HCT116 (cell line): ENCODE measurements at regions not wholly inside any gene's neighbourhood (a gene's known extent, or its start where the extent isn't known, plus 50 kb on each side); places are given as distances from the start of the nearest gene placed in this dataset.

ENCODE experiments used
- ATAC-seq: fragments of 200-7000 bp; cut with Tn5 transposase; 2 replicates; pipeline ENCODE4 v1.9.1; 2020; ENCODE audit warnings: mild to moderate bottlenecking, moderate library complexity
- BruUV-seq: library from RNA; stranded (reverse); fragments of 400-500 nt; replicated peaks from 2 replicates; lab custom pipeline; 2021; lab: Mats Ljungman, UMichigan
- CTCF ChIA-PET: fragments of 300-600 bp; sonication (Branson Sonifier 250); formaldehyde crosslinking; loops from one replicate; lab custom pipeline; 2021; ENCODE audit warnings: antibody characterized with exemption; lab: Charles Lee
- POLR2A ChIA-PET: fragments of 300-600, 350-600 bp; sonication (Branson Sonifier 250); formaldehyde crosslinking; loops from one replicate; lab custom pipeline; 2021; ENCODE audit warnings: antibody characterized with exemption; lab: Charles Lee
- RAD21 ChIA-PET, 2 experiments: fragments of 300-600 bp; sonication (Branson Sonifier 250); formaldehyde crosslinking; loops; one replicate each; lab custom pipeline; 2023; ENCODE audit warnings: low total read pairs in 2 of 2; ENCODE audit not compliant: uncharacterized antibody in 2 of 2, unreplicated experiment in 2 of 2, low non-redundant PET in 1 of 2; lab: Charles Lee
- DNase-seq: peaks from one replicate; pipeline ENCODE4 v3.0.0-alpha.2; 2010; ENCODE audit warnings: low read depth, low spot score
- H2AFZ ChIP-seq: fragments of 200-600 bp; shearing (Covaris generic), sonication (generic); 2 replicates; pipeline ENCODE4 v1.6.1; 2017; ENCODE audit warnings: low read depth, mixed run types, mixed read lengths, antibody characterized with exemption, low read length; ENCODE audit not compliant: poor library complexity, severe bottlenecking
- H3K27ac ChIP-seq: 2 replicates; pipeline ENCODE4 v1.5.1; 2012; ENCODE audit warnings: low read depth, low read length
- H3K27me3 ChIP-seq: fragments of 200-600 bp; sonication (generic); 2 replicates; pipeline ENCODE4 v1.6.1; 2016; ENCODE audit warnings: mixed run types, low read length, mixed read lengths; ENCODE audit not compliant: insufficient read depth
- H3K36me3 ChIP-seq, 2 experiments: fragments of 200-500 bp in 1 of 2; fragments of 200-600 bp in 1 of 2; sonication (Bioruptor generic) in 1 of 2; sonication (generic) in 1 of 2; 2 replicates each; pipeline versions ENCODE4 v1.5.1 to v1.6.1; 2014 to 2016; ENCODE audit warnings: low read length in 2 of 2, inconsistent platforms in 1 of 2, mixed read lengths in 1 of 2, mixed run types in 1 of 2; ENCODE audit not compliant: insufficient read depth in 2 of 2, control insufficient read depth in 1 of 2
- H3K4me1 ChIP-seq, 2 experiments: fragments of 200-600 bp in 1 of 2; sonication (generic) in 1 of 2; 2 replicates each; pipeline versions ENCODE4 v1.5.1 to v1.6.1; 2012 to 2017; ENCODE audit warnings: low read length in 2 of 2, inconsistent platforms in 1 of 2, mild to moderate bottlenecking in 1 of 2, mixed read lengths in 1 of 2, mixed run types in 1 of 2, moderate library complexity in 1 of 2; ENCODE audit not compliant: insufficient read depth in 2 of 2, control insufficient read depth in 1 of 2
- H3K4me2 ChIP-seq: fragments of 200-600 bp; sonication (generic); 2 replicates; pipeline ENCODE4 v1.6.1; 2017; ENCODE audit warnings: mixed run types, low read length, mixed read lengths
- H3K4me3 ChIP-seq, 2 experiments: fragments of 200-600 bp in 1 of 2; sonication (generic) in 1 of 2; replicated peaks in 1 of 2; 2 replicates each; pipeline ENCODE4 v1.5.1; 2011 to 2016; ENCODE audit warnings: low read length in 2 of 2, control low read depth in 1 of 2, low read depth in 1 of 2, mild to moderate bottlenecking in 1 of 2, mixed read lengths in 1 of 2, mixed run types in 1 of 2
- H3K79me2 ChIP-seq: fragments of 200-600 bp; sonication (generic); 2 replicates; pipeline ENCODE4 v1.6.1; 2017; ENCODE audit warnings: mild to moderate bottlenecking, mixed run types, low read length, moderate library complexity, mixed read lengths; ENCODE audit not compliant: insufficient read depth
- H3K9ac ChIP-seq: fragments of 200-600 bp; sonication (generic); 2 replicates; pipeline ENCODE4 v1.6.1; 2016; ENCODE audit warnings: low read length, mixed read lengths
- H3K9me2 ChIP-seq: fragments of 200-600 bp; sonication (generic), shearing (Covaris generic); 2 replicates; pipeline ENCODE4 v1.6.1; 2017; ENCODE audit warnings: mixed run types, mild to moderate bottlenecking, moderate library complexity; ENCODE audit not compliant: insufficient read depth
- H3K9me3 ChIP-seq, 2 experiments: fragments of 200-500 bp in 1 of 2; fragments of 200-600 bp in 1 of 2; sonication (Bioruptor generic) in 1 of 2; sonication (generic) in 1 of 2; 2 replicates each; pipeline ENCODE4 v1.6.1; 2014 to 2017; ENCODE audit warnings: low read length in 2 of 2, mixed read lengths in 2 of 2, inconsistent platforms in 1 of 2, low read depth in 1 of 2, mild to moderate bottlenecking in 1 of 2, mixed run types in 1 of 2, moderate library complexity in 1 of 2; ENCODE audit not compliant: control insufficient read depth in 1 of 2, insufficient read depth in 1 of 2
- H4K20me1 ChIP-seq: fragments of 200-600 bp; sonication (generic), shearing (Covaris generic); 2 replicates; pipeline ENCODE4 v1.6.1; 2017; ENCODE audit warnings: mixed run types, mild to moderate bottlenecking, moderate library complexity; ENCODE audit not compliant: insufficient read depth
- CBX3 ChIP-seq: IDR thresholded peaks from 2 replicates; pipeline ENCODE4 v1.6.1; 2012; ENCODE audit warnings: low read depth
- CEBPB ChIP-seq: IDR thresholded peaks from 2 replicates; pipeline ENCODE4 v1.6.1; 2012; ENCODE audit warnings: low read depth
- EGR1 ChIP-seq: IDR thresholded peaks from 2 replicates; pipeline ENCODE4 v1.6.1; 2012; ENCODE audit warnings: low read depth
- ELF1 ChIP-seq: IDR thresholded peaks from 2 replicates; pipeline ENCODE4 v1.6.1; 2012; ENCODE audit warnings: low read depth, borderline replicate concordance
- EZH2phosphoT487 ChIP-seq: fragments of 200-600 bp; IDR thresholded peaks from 2 replicates; pipeline ENCODE4 v1.6.1; 2018; ENCODE audit warnings: antibody characterized with exemption, borderline replicate concordance
- POLR2AphosphoS5 ChIP-seq: IDR thresholded peaks from 2 replicates; pipeline ENCODE4 v1.6.1; 2011; ENCODE audit warnings: mild to moderate bottlenecking, low read depth, low read length, moderate library complexity
- SP1 ChIP-seq: IDR thresholded peaks from 2 replicates; pipeline ENCODE4 v1.6.1; 2012; ENCODE audit warnings: low read depth
- TCF7L2 ChIP-seq: IDR thresholded peaks from 2 replicates; pipeline ENCODE4 v1.7.0; 2011; ENCODE audit warnings: borderline replicate concordance, inconsistent platforms; ENCODE audit not compliant: insufficient read depth, insufficient read length; ENCODE audit errors: extremely low read depth
- ZNF274 ChIP-seq: fragments of 200-500 bp; sonication (Bioruptor generic); IDR thresholded peaks from 2 replicates; pipeline ENCODE4 v1.6.1; 2014; ENCODE audit warnings: mild to moderate bottlenecking, low read depth, low read length, inconsistent platforms
- intact Hi-C: fragments of 100-400 bp; cut with micrococcal nuclease; formaldehyde crosslinking; loops from 2 replicates; pipeline ENCODE4 v1.10.0; 2022
- TF ChIP-seq, protein P1 (sequence below): IDR thresholded peaks from 2 replicates; pipeline ENCODE4 v1.6.1; 2012; ENCODE audit warnings: low read depth
- TF ChIP-seq, protein P2 (sequence below): IDR thresholded peaks from 2 replicates; pipeline ENCODE4 v1.6.1; 2012

DNA sequence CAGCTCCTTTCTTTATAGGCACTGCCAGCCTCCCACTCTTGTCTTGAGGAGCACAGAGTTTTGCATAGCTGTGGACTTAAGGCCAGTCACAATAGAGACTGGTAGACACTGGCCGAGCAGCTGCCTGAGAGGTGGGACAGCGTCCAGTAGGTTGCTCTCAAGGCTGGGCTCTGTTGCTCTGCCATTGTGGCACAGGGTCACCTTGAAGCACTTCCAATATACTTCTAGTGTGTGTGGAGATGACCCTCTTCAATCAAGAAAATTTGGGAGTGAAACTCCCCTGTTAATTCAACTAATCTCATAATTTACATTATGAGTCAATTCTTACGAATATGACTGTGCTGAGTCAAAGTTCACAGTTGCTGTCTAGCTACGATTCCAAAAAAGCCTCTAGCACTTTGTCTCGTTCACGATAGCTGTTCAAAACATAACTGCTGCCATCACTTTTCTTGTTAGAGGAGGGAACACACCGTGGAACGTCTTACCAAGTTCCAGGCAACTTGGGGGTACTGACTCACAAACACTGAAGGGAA is 636.2 kb downstream of the EPHA4 start:
- ChIA-PET RAD21 (no interaction called here), POLR2A (no interaction called here), CTCF (no interaction called here)
- no peaks in the 10 kb centered on the region for H3K4me1 ChIP-seq
- DNase-seq = no peak
- no peaks in the 10 kb centered on the region for H3K9me2 ChIP-seq
- no peak overlapping the region for H3K4me3 ChIP-seq
- H3K27me3 ChIP-seq = 0 out of 2 replicates have a peak, but pooled peaks cover 6% of the 10 kb centered on the region
- no peak overlapping the region for H3K27ac ChIP-seq
- ATAC-seq = no peak
- no peak overlapping the region for H3K9ac ChIP-seq
- H3K36me3 ChIP-seq = no peaks in the 10 kb centered on the region
- no peak for TF ChIP-seq POLR2AphosphoS5
- TF ChIP-seq ZNF274 = no peak
- TF ChIP-seq EZH2phosphoT487 = no peak
- TF ChIP-seq TCF7L2 = no peak
- TF ChIP-seq, protein P1, sequence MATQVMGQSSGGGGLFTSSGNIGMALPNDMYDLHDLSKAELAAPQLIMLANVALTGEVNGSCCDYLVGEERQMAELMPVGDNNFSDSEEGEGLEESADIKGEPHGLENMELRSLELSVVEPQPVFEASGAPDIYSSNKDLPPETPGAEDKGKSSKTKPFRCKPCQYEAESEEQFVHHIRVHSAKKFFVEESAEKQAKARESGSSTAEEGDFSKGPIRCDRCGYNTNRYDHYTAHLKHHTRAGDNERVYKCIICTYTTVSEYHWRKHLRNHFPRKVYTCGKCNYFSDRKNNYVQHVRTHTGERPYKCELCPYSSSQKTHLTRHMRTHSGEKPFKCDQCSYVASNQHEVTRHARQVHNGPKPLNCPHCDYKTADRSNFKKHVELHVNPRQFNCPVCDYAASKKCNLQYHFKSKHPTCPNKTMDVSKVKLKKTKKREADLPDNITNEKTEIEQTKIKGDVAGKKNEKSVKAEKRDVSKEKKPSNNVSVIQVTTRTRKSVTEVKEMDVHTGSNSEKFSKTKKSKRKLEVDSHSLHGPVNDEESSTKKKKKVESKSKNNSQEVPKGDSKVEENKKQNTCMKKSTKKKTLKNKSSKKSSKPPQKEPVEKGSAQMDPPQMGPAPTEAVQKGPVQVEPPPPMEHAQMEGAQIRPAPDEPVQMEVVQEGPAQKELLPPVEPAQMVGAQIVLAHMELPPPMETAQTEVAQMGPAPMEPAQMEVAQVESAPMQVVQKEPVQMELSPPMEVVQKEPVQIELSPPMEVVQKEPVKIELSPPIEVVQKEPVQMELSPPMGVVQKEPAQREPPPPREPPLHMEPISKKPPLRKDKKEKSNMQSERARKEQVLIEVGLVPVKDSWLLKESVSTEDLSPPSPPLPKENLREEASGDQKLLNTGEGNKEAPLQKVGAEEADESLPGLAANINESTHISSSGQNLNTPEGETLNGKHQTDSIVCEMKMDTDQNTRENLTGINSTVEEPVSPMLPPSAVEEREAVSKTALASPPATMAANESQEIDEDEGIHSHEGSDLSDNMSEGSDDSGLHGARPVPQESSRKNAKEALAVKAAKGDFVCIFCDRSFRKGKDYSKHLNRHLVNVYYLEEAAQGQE = no peak
- no peak for TF ChIP-seq SP1
- TF ChIP-seq EGR1 = no peak
- TF ChIP-seq CBX3 = no peak
- no peak for TF ChIP-seq CEBPB
- no peak for TF ChIP-seq ELF1
- TF ChIP-seq, protein P2, sequence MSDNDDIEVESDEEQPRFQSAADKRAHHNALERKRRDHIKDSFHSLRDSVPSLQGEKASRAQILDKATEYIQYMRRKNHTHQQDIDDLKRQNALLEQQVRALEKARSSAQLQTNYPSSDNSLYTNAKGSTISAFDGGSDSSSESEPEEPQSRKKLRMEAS = no peak
- H2AFZ ChIP-seq = no peak overlapping the region
- H3K4me2 ChIP-seq = no peak overlapping the region
- H4K20me1 ChIP-seq = no peaks in the 10 kb centered on the region
- no TSS peak for BruUV-seq
- no peaks in the 10 kb centered on the region for H3K79me2 ChIP-seq
- intact Hi-C loops = no loop called here
- no peaks in the 10 kb centered on the region for H3K9me3 ChIP-seq
